GM19351 (cell line): ENCODE measurements at regions not wholly inside any gene's neighbourhood (a gene's known extent, or its start where the extent isn't known, plus 50 kb on each side); places are given as distances from the start of the nearest gene placed in this dataset.
"Not testable (repeated sequence)": the region's sequence is repeated elsewhere in the genome, so short reads cannot be mapped to it uniquely, and the experiment has no call there.

Experiments
- ATAC-seq: cut with Tn5 transposase; IDR thresholded peaks from one replicate; pipeline ENCODE4 v1.9.1; 2021; ENCODE audit warnings: mild to moderate bottlenecking, moderate library complexity; ENCODE audit not compliant: unreplicated experiment

DNA sequence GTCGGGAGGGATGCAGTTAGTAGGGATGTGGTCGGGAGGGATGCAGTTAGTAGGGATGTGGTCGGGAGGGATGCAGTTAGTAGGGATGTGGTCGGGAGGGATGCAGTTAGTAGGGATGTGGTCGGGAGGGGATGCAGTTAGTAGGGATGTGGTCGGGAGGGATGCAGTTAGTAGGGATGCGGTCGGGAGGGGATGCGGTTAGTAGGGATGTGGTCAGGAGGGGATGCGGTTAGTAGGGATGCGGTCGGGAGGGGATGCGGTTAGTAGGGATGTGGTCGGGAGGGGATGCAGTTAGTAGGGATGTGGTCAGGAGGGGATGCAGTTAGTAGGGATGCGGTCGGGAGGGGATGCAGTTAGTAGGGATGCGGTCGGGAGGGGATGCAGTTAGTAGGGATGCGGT, 96.2 kb downstream of the BDH1 start:
- not testable (repeated sequence) for ATAC-seq

- no peak for ATAC-seq
Measured at GRCh38 chr3:197458906-197459470, 96.8 kb downstream of the BDH1 start.

DNA sequence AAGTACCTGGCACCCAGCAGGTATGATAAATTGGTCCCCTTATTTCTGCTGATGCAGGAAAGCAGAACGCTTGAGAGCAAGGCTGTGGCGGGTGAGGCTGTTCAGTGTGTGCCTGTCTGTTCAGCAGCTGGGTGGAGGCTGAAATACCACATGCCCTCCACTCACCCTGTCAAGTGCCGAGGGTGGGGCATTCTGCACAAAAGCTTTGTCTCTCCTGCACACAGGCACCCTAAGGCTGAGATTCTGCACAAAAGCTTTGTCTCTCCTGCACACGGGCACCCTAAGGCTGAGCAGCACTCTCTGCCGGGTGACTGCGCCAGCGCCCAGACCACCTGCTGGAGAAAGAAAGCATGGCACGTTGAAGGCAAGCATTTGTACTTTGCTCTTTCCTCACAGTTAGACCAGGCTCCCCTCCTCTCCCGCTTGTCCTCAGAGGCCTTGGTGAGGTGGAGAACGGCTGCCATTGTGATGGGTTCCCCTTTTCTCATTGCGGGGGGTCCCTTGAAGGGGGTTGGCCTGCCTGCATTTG, 97.5 kb downstream of the BDH1 start:
- no peak for ATAC-seq

- peak; percentile 75 for ATAC-seq
Measured at GRCh38 chr3:197456261-197457091, 99.3 kb downstream of the BDH1 start.

DNA sequence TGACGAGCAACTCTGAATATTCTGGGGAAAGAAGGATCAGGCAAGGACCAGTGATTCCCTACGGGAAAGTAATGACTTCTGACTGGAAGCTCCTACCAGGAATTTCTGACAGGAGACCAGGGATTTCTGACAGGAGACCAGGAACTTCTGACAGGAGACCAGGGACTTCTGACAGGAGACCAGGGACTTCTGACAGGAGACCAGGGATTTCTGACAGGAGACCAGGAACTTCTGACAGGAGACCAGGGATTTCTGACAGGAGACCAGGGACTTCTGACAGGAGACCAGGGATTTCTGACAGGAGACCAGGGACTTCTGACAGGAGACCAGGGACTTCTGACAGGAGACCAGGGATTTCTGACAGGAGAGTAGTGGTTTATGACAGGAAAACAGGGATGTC, 100.9 kb downstream of the BDH1 start:
- not testable (repeated sequence) for ATAC-seq

DNA sequence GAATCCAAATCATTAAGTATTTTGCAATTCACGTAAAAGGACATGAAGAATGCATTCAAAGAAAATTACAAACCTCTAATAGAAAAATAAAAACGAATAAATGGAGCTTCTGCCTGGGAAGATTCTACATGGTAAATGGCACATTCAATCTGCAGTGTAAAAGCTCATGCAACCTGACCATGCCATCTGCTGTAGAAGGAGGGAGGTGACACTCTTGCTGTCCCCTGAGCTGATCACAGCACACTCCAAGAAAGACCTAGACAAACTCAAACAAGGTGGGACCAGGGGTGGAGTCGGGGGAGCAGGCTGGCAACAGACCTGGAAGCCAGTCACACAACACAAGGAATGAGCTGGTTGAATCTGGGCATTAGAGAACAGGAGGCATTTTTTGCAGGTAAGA, 101.8 kb downstream of the BDH1 start:
- ATAC-seq, result no peak

DNA sequence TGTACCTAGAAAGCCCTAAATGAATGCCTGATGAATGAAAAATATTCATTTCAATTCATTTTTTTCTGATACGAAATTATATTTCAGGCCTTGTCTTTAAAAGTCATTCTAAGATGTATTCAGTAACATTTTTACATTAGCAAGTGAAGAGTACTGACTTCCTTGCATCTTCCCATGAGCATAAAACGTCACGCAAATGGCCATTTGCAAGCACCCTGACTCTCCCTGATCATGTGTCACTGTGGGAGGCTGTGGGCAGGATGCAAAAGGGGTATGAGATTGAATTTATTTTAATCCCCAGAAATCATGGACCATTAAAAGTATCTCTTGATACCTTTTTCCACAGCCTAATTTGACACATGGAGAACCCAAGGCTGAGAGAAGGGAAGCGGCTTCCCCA, 105.0 kb downstream of the BDH1 start:
- no peak for ATAC-seq

DNA sequence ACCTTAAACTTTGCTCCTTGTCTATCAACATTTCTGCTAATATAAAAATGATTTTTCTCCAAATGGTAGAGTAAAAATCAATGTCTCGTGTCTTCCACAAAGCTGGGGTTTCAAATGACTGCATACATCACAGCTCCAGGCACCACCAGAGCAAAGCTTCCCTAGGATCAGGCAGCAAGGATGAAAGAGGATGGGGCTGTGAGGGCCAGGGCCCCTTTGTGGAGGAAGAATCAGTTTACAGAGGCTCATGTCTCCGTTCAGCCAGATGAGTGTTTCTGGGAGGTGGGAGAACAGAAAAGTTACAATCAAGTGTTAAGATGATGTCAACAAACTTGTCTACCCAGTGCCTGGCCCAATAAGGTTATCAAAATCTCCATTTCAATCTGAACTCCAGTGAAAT, 105.5 kb downstream of the BDH1 start:
- no peak for ATAC-seq

DNA sequence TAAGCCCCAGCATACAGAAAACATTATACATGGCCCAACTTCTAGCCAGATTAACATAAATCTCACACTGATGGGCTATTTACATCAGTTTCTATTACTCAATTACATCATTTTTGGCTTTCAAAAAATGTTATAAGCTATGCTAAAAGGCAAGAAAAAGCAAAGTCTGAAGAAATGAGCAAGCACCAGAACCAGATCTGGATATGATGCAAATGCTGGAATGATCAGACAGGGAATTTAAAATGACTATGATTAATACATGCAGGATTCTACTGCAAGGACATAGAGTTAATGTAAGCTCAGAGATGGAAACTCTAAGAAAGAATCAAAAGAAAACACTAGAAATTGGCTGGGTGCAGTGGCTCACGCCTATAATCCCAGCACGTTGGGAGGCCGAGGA, 106.6 kb downstream of the BDH1 start:
- not testable (repeated sequence) for ATAC-seq

GRCh38 chr3:197447781-197448180, 108.0 kb downstream of the BDH1 start:
- not testable (repeated sequence) for ATAC-seq

DNA sequence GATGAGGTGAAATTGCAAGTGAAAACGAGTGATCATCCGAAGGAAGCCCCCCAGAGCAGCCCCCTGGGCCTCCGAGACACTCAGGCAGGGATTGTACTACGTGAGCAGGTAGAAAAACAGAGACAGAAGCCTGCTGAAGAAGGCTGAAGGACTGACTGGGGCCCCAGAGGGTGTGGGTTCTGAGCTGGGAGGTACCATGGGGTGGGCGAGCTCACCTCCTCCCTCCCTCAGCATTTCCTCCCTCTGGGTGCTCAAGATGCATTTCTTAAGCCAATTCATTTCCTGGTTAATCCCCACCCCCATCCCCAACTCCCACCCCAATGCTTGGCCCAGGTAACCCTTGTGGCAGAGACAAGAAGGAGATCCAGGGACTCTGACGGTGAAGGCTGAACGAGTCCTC, 108.7 kb downstream of the BDH1 start:
- no peak for ATAC-seq

DNA sequence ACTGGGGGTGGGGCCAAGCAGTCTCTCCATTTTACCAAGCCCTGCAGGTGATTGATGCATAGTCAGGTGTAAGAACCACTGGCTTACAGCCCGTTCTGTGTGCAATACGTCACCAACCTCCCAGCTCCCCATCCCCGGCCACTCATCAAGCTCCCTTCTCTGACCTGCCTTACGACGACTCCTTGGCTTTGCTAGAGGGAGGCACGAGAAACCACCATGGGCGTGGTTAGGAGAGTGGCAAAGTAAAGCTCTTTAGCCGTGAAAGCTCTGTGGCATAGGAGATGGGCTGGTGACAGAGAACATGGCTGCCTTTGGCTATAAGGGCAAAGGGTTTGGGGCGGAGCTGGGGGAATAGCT, 109.1 kb downstream of the BDH1 start:
- ATAC-seq, result no peak

GRCh38 chr3:197445896-197446699, 109.7 kb downstream of the BDH1 start:
- no peak for ATAC-seq

GRCh38 chr3:197444793-197445379, 110.9 kb downstream of the BDH1 start:
- no peak for ATAC-seq

- ATAC-seq, result no peak
Measured at GRCh38 chr3:197443506-197443905, 112.3 kb downstream of the BDH1 start.

DNA sequence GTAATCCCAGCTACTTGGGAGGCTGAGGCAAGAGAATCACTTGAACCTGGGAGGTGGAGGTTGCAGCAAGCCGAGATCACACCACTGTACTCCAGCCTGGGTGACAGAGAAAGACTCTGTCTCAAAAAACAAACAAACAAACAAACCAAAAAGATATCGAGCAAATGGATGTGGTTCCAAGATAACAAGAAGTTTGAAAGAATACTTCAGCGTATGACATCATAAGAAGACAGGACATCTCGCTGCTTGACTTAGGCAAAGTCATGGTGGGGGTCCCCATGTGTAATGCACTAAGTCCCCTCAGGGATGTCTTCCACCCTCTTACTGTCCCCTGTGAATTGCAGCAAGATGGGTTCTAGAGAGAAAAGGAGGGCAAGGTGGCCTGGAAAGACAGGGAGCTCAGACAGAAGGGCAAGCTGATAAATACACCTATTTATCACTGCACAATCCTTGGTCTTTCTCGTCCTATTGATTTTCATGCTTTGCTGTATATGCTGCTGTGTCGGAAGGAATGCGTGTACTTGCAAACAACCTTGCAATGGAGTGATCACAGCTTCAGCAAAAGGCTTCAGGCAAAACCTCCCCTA, 115.0 kb downstream of the BDH1 start:
- no peak for ATAC-seq

- no peak for ATAC-seq
Measured at GRCh38 chr3:197438906-197439305, 116.9 kb downstream of the BDH1 start.

DNA sequence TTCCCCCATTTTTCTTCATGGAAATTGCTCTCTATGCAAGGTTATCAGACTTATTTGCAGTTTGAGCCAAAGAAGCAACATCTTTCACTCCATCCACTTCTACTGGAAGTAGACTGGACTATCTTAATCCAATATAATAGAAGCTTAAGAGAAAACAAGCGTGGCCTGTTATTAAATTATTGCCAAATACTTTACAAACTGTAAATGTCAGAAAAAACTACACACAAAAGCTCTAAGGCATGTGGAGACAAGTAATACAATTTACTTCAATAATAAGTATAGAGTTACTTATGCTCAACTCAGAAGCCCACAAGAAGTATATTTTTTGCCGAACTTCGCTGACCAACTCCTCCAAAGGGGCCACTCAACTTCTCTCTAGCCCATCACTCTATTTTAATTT, 120.3 kb downstream of the BDH1 start:
- no peak for ATAC-seq

- ATAC-seq, result no peak
Measured at GRCh38 chr3:197434830-197435229, 120.9 kb downstream of the BDH1 start.

DNA sequence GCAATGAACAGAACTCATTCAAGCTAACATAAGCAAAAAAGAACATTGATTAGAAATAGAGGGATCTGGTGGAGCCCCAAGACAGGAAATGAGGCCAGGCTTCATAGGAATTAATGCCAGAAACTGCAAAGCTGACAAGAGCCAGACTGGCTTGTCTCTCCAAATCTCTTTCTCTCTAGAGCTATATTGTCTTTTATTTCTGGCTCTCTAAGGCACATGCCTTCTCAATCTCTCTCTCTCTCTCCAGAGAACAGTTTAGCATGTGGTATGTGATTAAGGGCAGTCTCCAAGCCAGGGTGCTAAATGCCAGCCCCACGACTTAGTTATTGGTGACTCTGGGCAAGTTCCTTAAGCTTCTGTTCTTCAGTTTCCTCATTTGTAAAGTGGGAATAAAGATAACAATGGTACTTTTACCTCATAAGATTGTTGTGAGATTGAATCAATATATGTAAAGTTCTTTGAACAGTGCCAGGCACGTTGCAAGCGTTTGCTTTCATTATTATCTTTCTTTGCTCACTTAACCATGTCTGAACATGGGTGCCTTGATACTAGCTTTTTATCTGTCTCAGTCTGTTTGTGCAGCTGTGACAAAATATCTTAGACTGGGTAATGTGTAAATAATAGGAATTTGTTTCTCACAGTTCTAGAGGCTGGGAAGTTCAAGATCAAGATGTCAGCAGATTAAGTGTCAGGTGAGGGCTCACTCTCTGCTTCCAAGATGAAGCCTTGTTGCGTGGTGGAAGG, 123.2 kb downstream of the BDH1 start:
- no peak for ATAC-seq
